ENCODE measurements at regions not wholly inside any gene's neighbourhood (a gene's known extent, or its start where the extent isn't known, plus 50 kb on each side); places are given as distances from the start of the nearest gene placed in this dataset.

DNA sequence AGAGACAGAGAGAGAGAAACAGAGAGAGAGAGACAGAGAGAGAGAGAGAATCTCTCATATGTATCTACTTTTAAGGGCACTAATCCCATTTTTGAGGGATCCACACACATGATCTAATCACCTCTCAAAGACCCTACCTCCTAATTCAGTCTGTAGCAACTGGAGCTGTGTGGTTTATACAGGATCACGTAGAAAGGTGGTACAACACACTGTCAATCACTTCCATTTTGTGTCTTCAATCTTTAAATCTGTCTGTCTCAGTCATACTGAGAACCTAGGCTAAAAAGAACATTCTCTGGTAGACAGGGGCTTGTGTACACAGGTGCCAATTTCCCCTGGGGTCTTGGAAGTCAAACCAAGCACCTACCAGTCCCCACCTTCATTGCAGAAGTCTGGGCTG lies 229.9 kb downstream of the TGFB2 start:
- Histone ChIP-seq H3K4me3 (ENCODE audit: low read depth, low read length) (no peak overlapping the region), H3K27ac (ENCODE audit: low read depth, low read length) (no peak overlapping the region), H3K4me1 (ENCODE audit: control insufficient read depth, insufficient read depth, low read length) (peaks cover 8% of the 10 kb centered on the region; the same call in 1 of the 2 replicates), H3K36me3 (ENCODE audit: control insufficient read depth, insufficient read depth, low read length) (no peaks in the 10 kb centered on the region), H3K9me3 (ENCODE audit: control insufficient read depth, insufficient read depth, low read length) (no peaks in the 10 kb centered on the region), H3K9ac (ENCODE audit: low read depth, low read length) (no peak overlapping the region), H3K27me3 (ENCODE audit: control insufficient read depth, insufficient read depth, low read length) (no peaks in the 10 kb centered on the region)

- H3K36me3 ChIP-seq (ENCODE audit: control insufficient read depth, insufficient read depth, low read length), result no peaks in the 10 kb centered on the region
- no peak overlapping the region for H3K4me3 ChIP-seq (ENCODE audit: low read depth, low read length)
- peaks cover 8% of the 10 kb centered on the region; the same call in 1 of the 2 replicates for H3K4me1 ChIP-seq (ENCODE audit: control insufficient read depth, insufficient read depth, low read length)
- no peak overlapping the region for H3K27ac ChIP-seq (ENCODE audit: low read depth, low read length)
- H3K27me3 ChIP-seq (ENCODE audit: control insufficient read depth, insufficient read depth, low read length), result no peaks in the 10 kb centered on the region
- H3K9me3 ChIP-seq (ENCODE audit: control insufficient read depth, insufficient read depth, low read length), result no peaks in the 10 kb centered on the region
- no peak overlapping the region for H3K9ac ChIP-seq (ENCODE audit: low read depth, low read length)
Measured at GRCh38 chr1:218575856-218576255, 230.7 kb downstream of the TGFB2 start.

GRCh38 chr1:218582646-218583045 lies 237.5 kb downstream of the TGFB2 start:
- Histone ChIP-seq H3K4me1 (ENCODE audit: control insufficient read depth, insufficient read depth, low read length) (peaks cover 13% of the 10 kb centered on the region), H3K9me3 (ENCODE audit: control insufficient read depth, insufficient read depth, low read length) (no peaks in the 10 kb centered on the region), H3K27ac (ENCODE audit: low read depth, low read length) (no peak overlapping the region), H3K9ac (ENCODE audit: low read depth, low read length) (no peak overlapping the region), H3K4me3 (ENCODE audit: low read depth, low read length) (no peak overlapping the region), H3K27me3 (ENCODE audit: control insufficient read depth, insufficient read depth, low read length) (no peaks in the 10 kb centered on the region), H3K36me3 (ENCODE audit: control insufficient read depth, insufficient read depth, low read length) (no peaks in the 10 kb centered on the region)

- Histone ChIP-seq H3K4me1 (ENCODE audit: control insufficient read depth, insufficient read depth, low read length) (peaks cover 13% of the 10 kb centered on the region), H3K4me3 (ENCODE audit: low read depth, low read length) (no peak overlapping the region), H3K27me3 (ENCODE audit: control insufficient read depth, insufficient read depth, low read length) (no peaks in the 10 kb centered on the region), H3K36me3 (ENCODE audit: control insufficient read depth, insufficient read depth, low read length) (no peaks in the 10 kb centered on the region), H3K27ac (ENCODE audit: low read depth, low read length) (peak overlapping the region; percentile 28), H3K9me3 (ENCODE audit: control insufficient read depth, insufficient read depth, low read length) (no peaks in the 10 kb centered on the region), H3K9ac (ENCODE audit: low read depth, low read length) (no peak overlapping the region)
Measured at GRCh38 chr1:218584418-218585155, 239.5 kb downstream of the TGFB2 start.

GRCh38 chr1:218585511-218586184 lies 240.5 kb downstream of the TGFB2 start:
- Histone ChIP-seq H3K27me3 (ENCODE audit: control insufficient read depth, insufficient read depth, low read length) (no peaks in the 10 kb centered on the region), H3K9ac (ENCODE audit: low read depth, low read length) (no peak overlapping the region), H3K27ac (ENCODE audit: low read depth, low read length) (peak overlapping the region; percentile 58)

DNA sequence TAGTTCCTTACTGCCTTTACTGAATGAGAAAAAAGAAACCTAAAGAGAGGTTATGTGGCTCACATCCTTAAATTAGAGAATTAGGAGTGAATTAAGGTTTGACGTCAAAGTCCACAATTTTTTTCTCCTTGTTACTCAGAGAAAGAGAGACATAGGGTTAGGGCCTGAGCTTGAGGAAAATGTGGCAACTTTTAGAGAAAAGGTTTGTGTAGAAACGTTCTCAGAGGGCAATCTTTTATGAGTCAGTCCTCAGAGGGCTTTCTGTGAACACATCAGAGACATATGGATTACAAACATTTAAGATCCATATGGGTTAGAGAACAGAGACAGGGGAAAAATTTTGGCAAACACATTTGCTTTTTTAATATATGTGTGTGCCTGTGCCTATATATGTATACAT lies 242.8 kb downstream of the TGFB2 start:
- H3K27ac ChIP-seq (ENCODE audit: low read depth, low read length), result no peak overlapping the region
- H3K36me3 ChIP-seq (ENCODE audit: control insufficient read depth, insufficient read depth, low read length), result no peaks in the 10 kb centered on the region
- no peak overlapping the region for H3K4me3 ChIP-seq (ENCODE audit: low read depth, low read length)
- no peaks in the 10 kb centered on the region for H3K9me3 ChIP-seq (ENCODE audit: control insufficient read depth, insufficient read depth, low read length)
- H3K9ac ChIP-seq (ENCODE audit: low read depth, low read length), result no peak overlapping the region
- no peaks in the 10 kb centered on the region for H3K27me3 ChIP-seq (ENCODE audit: control insufficient read depth, insufficient read depth, low read length)
- peaks cover 13% of the 10 kb centered on the region for H3K4me1 ChIP-seq (ENCODE audit: control insufficient read depth, insufficient read depth, low read length)

More at GRCh38 chr1:218585511-218586184, 240.5 kb downstream of the TGFB2 start:
- H3K36me3 ChIP-seq (ENCODE audit: control insufficient read depth, insufficient read depth, low read length), result no peaks in the 10 kb centered on the region
- peaks cover 13% of the 10 kb centered on the region for H3K4me1 ChIP-seq (ENCODE audit: control insufficient read depth, insufficient read depth, low read length)
- H3K4me3 ChIP-seq (ENCODE audit: low read depth, low read length), result no peak overlapping the region
- no peaks in the 10 kb centered on the region for H3K9me3 ChIP-seq (ENCODE audit: control insufficient read depth, insufficient read depth, low read length)

DNA sequence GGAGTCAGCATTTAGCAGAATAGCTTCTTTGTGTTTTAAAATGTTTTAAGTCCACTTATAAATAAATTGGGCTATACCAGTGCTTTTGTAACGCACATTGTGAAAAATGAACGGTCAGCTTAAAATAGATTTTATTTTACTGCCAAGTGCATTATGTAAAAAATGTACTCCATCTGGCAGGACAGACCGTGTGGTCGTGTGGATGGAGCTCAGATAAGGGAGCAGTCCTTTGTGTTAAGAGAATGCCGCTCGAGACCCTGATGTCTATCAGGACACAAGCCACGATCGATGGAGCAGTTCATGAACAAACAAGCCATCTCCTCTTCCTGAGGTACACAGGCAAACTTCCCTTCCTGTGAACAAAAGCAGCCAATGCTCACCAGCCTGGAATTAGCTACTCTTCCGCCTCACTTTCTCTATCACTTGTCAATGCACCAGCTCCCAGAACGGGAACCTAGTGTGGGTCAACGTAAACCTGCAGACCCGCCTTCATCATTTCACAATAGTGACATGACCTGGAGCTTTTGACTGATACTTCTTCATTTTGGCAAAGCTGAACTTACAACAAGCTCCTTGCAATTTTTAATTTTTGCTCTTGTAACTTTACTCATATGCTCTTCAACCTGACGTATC lies 243.5 kb downstream of the TGFB2 start:
- Histone ChIP-seq H3K27me3 (ENCODE audit: control insufficient read depth, insufficient read depth, low read length) (no peaks in the 10 kb centered on the region), H3K9ac (ENCODE audit: low read depth, low read length) (no peak overlapping the region), H3K4me1 (ENCODE audit: control insufficient read depth, insufficient read depth, low read length) (peaks cover 13% of the 10 kb centered on the region), H3K9me3 (ENCODE audit: control insufficient read depth, insufficient read depth, low read length) (no peaks in the 10 kb centered on the region), H3K27ac (ENCODE audit: low read depth, low read length) (no peak overlapping the region), H3K36me3 (ENCODE audit: control insufficient read depth, insufficient read depth, low read length) (no peaks in the 10 kb centered on the region), H3K4me3 (ENCODE audit: low read depth, low read length) (no peak overlapping the region)

DNA sequence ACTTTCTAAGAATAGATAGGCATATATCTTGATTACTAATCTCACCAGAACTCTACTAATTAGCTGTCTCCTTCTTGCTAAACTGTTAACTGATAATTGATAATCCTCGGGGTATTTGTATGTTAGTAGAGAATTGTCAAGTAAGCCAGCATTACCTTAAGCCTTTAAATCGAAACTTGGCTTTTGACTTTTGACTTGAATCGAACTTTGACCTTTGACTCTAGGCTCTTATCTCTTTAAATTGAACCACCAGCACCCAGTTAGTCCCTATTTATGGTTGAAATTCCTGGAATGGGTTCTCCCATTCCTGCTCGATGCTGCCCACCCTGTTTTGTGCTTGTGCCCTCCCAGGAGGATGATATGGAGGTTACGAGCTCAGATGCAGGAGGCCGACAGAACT lies 244.4 kb downstream of the TGFB2 start:
- peaks cover 13% of the 10 kb centered on the region for H3K4me1 ChIP-seq (ENCODE audit: control insufficient read depth, insufficient read depth, low read length)
- H3K9me3 ChIP-seq (ENCODE audit: control insufficient read depth, insufficient read depth, low read length), result no peaks in the 10 kb centered on the region

GRCh38 chr1:218591966-218592365 lies 246.8 kb downstream of the TGFB2 start:
- no peak overlapping the region for H3K4me3 ChIP-seq (ENCODE audit: low read depth, low read length)
- H3K27me3 ChIP-seq (ENCODE audit: control insufficient read depth, insufficient read depth, low read length), result no peaks in the 10 kb centered on the region
- H3K4me1 ChIP-seq (ENCODE audit: control insufficient read depth, insufficient read depth, low read length), result no peaks in the 10 kb centered on the region
- no peaks in the 10 kb centered on the region for H3K9me3 ChIP-seq (ENCODE audit: control insufficient read depth, insufficient read depth, low read length)
- no peaks in the 10 kb centered on the region for H3K36me3 ChIP-seq (ENCODE audit: control insufficient read depth, insufficient read depth, low read length)
- H3K9ac ChIP-seq (ENCODE audit: low read depth, low read length), result no peak overlapping the region
- no peak overlapping the region for H3K27ac ChIP-seq (ENCODE audit: low read depth, low read length)

More for the DNA sequence above, 244.4 kb downstream of the TGFB2 start:
- Histone ChIP-seq H3K27ac (ENCODE audit: low read depth, low read length) (no peak overlapping the region), H3K36me3 (ENCODE audit: control insufficient read depth, insufficient read depth, low read length) (no peaks in the 10 kb centered on the region), H3K4me3 (ENCODE audit: low read depth, low read length) (no peak overlapping the region), H3K9ac (ENCODE audit: low read depth, low read length) (no peak overlapping the region), H3K27me3 (ENCODE audit: control insufficient read depth, insufficient read depth, low read length) (no peaks in the 10 kb centered on the region)

GRCh38 chr1:218592688-218593087 lies 247.6 kb downstream of the TGFB2 start:
- Histone ChIP-seq H3K4me3 (ENCODE audit: low read depth, low read length) (no peak overlapping the region), H3K36me3 (ENCODE audit: control insufficient read depth, insufficient read depth, low read length) (no peaks in the 10 kb centered on the region), H3K27me3 (ENCODE audit: control insufficient read depth, insufficient read depth, low read length) (no peaks in the 10 kb centered on the region), H3K27ac (ENCODE audit: low read depth, low read length) (no peak overlapping the region), H3K9me3 (ENCODE audit: control insufficient read depth, insufficient read depth, low read length) (no peaks in the 10 kb centered on the region), H3K4me1 (ENCODE audit: control insufficient read depth, insufficient read depth, low read length) (no peaks in the 10 kb centered on the region), H3K9ac (ENCODE audit: low read depth, low read length) (no peak overlapping the region)

DNA sequence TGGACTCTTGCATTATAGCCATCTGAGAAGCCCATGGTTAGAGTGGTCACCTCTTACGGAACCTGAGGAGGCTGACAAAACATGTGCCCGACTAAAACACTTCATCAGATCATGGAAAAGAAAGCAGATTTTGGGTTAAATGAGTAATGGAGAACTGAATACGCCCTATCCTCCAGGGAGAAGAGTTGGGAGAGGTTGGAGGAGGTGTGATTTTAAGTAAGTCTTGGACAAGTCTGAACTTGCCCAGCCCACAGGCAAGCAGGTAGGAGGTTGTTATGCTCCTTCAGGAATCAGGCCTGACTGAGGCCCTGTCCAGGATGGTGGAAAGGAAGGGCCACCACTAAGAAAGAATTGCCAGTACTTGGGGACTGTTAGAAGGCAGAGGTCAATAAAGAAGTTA lies 255.8 kb downstream of the TGFB2 start:
- Histone ChIP-seq H3K9ac (ENCODE audit: low read depth, low read length) (no peak overlapping the region), H3K4me1 (ENCODE audit: control insufficient read depth, insufficient read depth, low read length) (no peaks in the 10 kb centered on the region), H3K9me3 (ENCODE audit: control insufficient read depth, insufficient read depth, low read length) (no peaks in the 10 kb centered on the region), H3K4me3 (ENCODE audit: low read depth, low read length) (no peak overlapping the region), H3K27me3 (ENCODE audit: control insufficient read depth, insufficient read depth, low read length) (no peaks in the 10 kb centered on the region), H3K36me3 (ENCODE audit: control insufficient read depth, insufficient read depth, low read length) (no peaks in the 10 kb centered on the region), H3K27ac (ENCODE audit: low read depth, low read length) (no peak overlapping the region)
